ENCODE measurements at regions not wholly inside any gene's neighbourhood (a gene's known extent, or its start where the extent isn't known, plus 50 kb on each side); places are given as distances from the start of the nearest gene placed in this dataset.
"Not testable (repeated sequence)": the region's sequence is repeated elsewhere in the genome, so short reads cannot be mapped to it uniquely, and the experiment has no call there.

- Mint-ChIP-seq H3K27ac (no peak overlapping the region), H3K4me3 (no peak overlapping the region), H3K36me3 (no peaks in the 10 kb centered on the region), H3K27me3 (no peaks in the 10 kb centered on the region), H3K9me3 (no peaks in the 10 kb centered on the region), H3K4me1 (ENCODE audit: low read depth in 2 of 2) (no peaks in the 10 kb centered on the region)
- DNase-seq (ENCODE audit: low spot score) (no peak), ATAC-seq (no peak)
Observed at GRCh38 chr18:75966431-75966830, 528.6 kb downstream of the ZNF516 start.

GRCh38 chr18:75962036-75962572, 532.9 kb downstream of the ZNF516 start:
- no peak overlapping the region for H3K4me3 Mint-ChIP-seq
- no peaks in the 10 kb centered on the region for H3K4me1 Mint-ChIP-seq (ENCODE audit: low read depth in 2 of 2)
- ATAC-seq: no peak
- peaks cover 0 to 5% of the 10 kb centered on the region in 2 donors for H3K27me3 Mint-ChIP-seq
- H3K9me3 Mint-ChIP-seq: no peaks in the 10 kb centered on the region
- H3K36me3 Mint-ChIP-seq: no peaks in the 10 kb centered on the region
- DNase-seq (ENCODE audit: low spot score): no peak
- no peak overlapping the region for H3K27ac Mint-ChIP-seq

- not testable (repeated sequence) for H3K4me3 Mint-ChIP-seq; ATAC-seq; DNase-seq (ENCODE audit: low spot score); H3K9me3 Mint-ChIP-seq; H3K27me3 Mint-ChIP-seq; H3K36me3 Mint-ChIP-seq; H3K4me1 Mint-ChIP-seq (ENCODE audit: low read depth in 2 of 2); H3K27ac Mint-ChIP-seq
Observed at GRCh38 chr18:75960356-75960755, 532.9 kb upstream of the SMIM21 start.

- DNase-seq (ENCODE audit: low spot score) (no peak), ATAC-seq (no peak)
- Mint-ChIP-seq H3K27me3 (peaks cover 0 to 11% of the 10 kb centered on the region in 2 donors), H3K4me1 (ENCODE audit: low read depth in 2 of 2) (no peaks in the 10 kb centered on the region), H3K9me3 (no peaks in the 10 kb centered on the region), H3K36me3 (no peaks in the 10 kb centered on the region), H3K4me3 (no peak overlapping the region), H3K27ac (no peak overlapping the region)
Observed at GRCh38 chr18:75959150-75959549, 531.6 kb upstream of the SMIM21 start.

- no peaks in the 10 kb centered on the region for H3K36me3 Mint-ChIP-seq
- no peak overlapping the region for H3K27ac Mint-ChIP-seq
- peaks cover 0 to 11% of the 10 kb centered on the region in 2 donors for H3K27me3 Mint-ChIP-seq
- ATAC-seq (no peak), DNase-seq (ENCODE audit: low spot score) (no peak)
- no peaks in the 10 kb centered on the region for H3K9me3 Mint-ChIP-seq
- no peaks in the 10 kb centered on the region for H3K4me1 Mint-ChIP-seq (ENCODE audit: low read depth in 2 of 2)
- H3K4me3 Mint-ChIP-seq: no peak overlapping the region
Observed at GRCh38 chr18:75958683-75959082, 531.2 kb upstream of the SMIM21 start.

GRCh38 chr18:75945265-75945933, 517.9 kb upstream of the SMIM21 start:
- Mint-ChIP-seq H3K27ac (no peak overlapping the region), H3K9me3 (peaks cover 7% of the 10 kb centered on the region), H3K27me3 (no peaks in the 10 kb centered on the region), H3K4me3 (no peak overlapping the region), H3K4me1 (ENCODE audit: low read depth in 2 of 2) (no peaks in the 10 kb centered on the region), H3K36me3 (no peaks in the 10 kb centered on the region)
- DNase-seq (ENCODE audit: low spot score): no peak
- ATAC-seq: no peak

- H3K27ac Mint-ChIP-seq: no peak overlapping the region
- DNase-seq (ENCODE audit: low spot score) (no peak), ATAC-seq (no peak)
- no peaks in the 10 kb centered on the region for H3K4me1 Mint-ChIP-seq (ENCODE audit: low read depth in 2 of 2)
- no peaks in the 10 kb centered on the region for H3K36me3 Mint-ChIP-seq
- no peak overlapping the region for H3K4me3 Mint-ChIP-seq
- peaks cover 9% of the 10 kb centered on the region for H3K9me3 Mint-ChIP-seq
- H3K27me3 Mint-ChIP-seq: peaks cover 0 to 2% of the 10 kb centered on the region in 2 donors
Observed at GRCh38 chr18:75937306-75937705, 509.8 kb upstream of the SMIM21 start.

- Mint-ChIP-seq H3K4me1 (ENCODE audit: low read depth in 2 of 2) (no peaks in the 10 kb centered on the region), H3K36me3 (no peaks in the 10 kb centered on the region), H3K4me3 (no peak overlapping the region), H3K27me3 (peaks cover 0 to 2% of the 10 kb centered on the region in 2 donors), H3K27ac (no peak overlapping the region), H3K9me3 (peaks cover 9% of the 10 kb centered on the region)
- ATAC-seq: no peak
- DNase-seq (ENCODE audit: low spot score): no peak
Observed at GRCh38 chr18:75936862-75937261, 509.4 kb upstream of the SMIM21 start.

- no peak for DNase-seq (ENCODE audit: low spot score)
- no peaks in the 10 kb centered on the region for H3K27me3 Mint-ChIP-seq
- ATAC-seq: no peak
- H3K4me1 Mint-ChIP-seq (ENCODE audit: low read depth in 2 of 2): no peaks in the 10 kb centered on the region
- no peaks in the 10 kb centered on the region for H3K36me3 Mint-ChIP-seq
- peaks cover 6% of the 10 kb centered on the region for H3K9me3 Mint-ChIP-seq
- no peak overlapping the region for H3K27ac Mint-ChIP-seq
- no peak overlapping the region for H3K4me3 Mint-ChIP-seq
Observed at GRCh38 chr18:75931079-75931478, 503.6 kb upstream of the SMIM21 start.

- Mint-ChIP-seq H3K27ac (no peak overlapping the region), H3K36me3 (no peaks in the 10 kb centered on the region), H3K4me3 (no peak overlapping the region), H3K27me3 (no peaks in the 10 kb centered on the region), H3K4me1 (ENCODE audit: low read depth in 2 of 2) (no peaks in the 10 kb centered on the region), H3K9me3 (no peaks in the 10 kb centered on the region)
- DNase-seq (ENCODE audit: low spot score) (no peak), ATAC-seq (no peak)
Observed at GRCh38 chr18:75928706-75929105, 501.2 kb upstream of the SMIM21 start.

GRCh38 chr18:75927791-75928190, 500.3 kb upstream of the SMIM21 start:
- H3K27ac Mint-ChIP-seq: no peak overlapping the region
- H3K36me3 Mint-ChIP-seq: no peaks in the 10 kb centered on the region
- ATAC-seq (no peak), DNase-seq (ENCODE audit: low spot score) (no peak)
- no peaks in the 10 kb centered on the region for H3K4me1 Mint-ChIP-seq (ENCODE audit: low read depth in 2 of 2)
- no peaks in the 10 kb centered on the region for H3K9me3 Mint-ChIP-seq
- H3K4me3 Mint-ChIP-seq: no peak overlapping the region
- H3K27me3 Mint-ChIP-seq: peaks cover 0 to 3% of the 10 kb centered on the region in 2 donors

- no peaks in the 10 kb centered on the region for H3K4me1 Mint-ChIP-seq (ENCODE audit: low read depth in 2 of 2)
- DNase-seq (ENCODE audit: low spot score): no peak
- no peak overlapping the region for H3K4me3 Mint-ChIP-seq
- no peak for ATAC-seq
- H3K36me3 Mint-ChIP-seq: no peaks in the 10 kb centered on the region
- H3K9me3 Mint-ChIP-seq: no peaks in the 10 kb centered on the region
- peaks cover 0 to 3% of the 10 kb centered on the region in 2 donors for H3K27me3 Mint-ChIP-seq
- H3K27ac Mint-ChIP-seq: no peak overlapping the region
Observed at GRCh38 chr18:75926811-75927210, 499.3 kb upstream of the SMIM21 start.

GRCh38 chr18:75923169-75923568, 495.7 kb upstream of the SMIM21 start:
- Mint-ChIP-seq H3K9me3 (no peaks in the 10 kb centered on the region), H3K27ac (no peak overlapping the region), H3K4me3 (no peak overlapping the region), H3K27me3 (peaks cover 0 to 6% of the 10 kb centered on the region in 2 donors), H3K36me3 (no peaks in the 10 kb centered on the region), H3K4me1 (ENCODE audit: low read depth in 2 of 2) (no peaks in the 10 kb centered on the region)
- no peak for ATAC-seq
- DNase-seq (ENCODE audit: low spot score): no peak

GRCh38 chr18:75916624-75916982, 489.1 kb upstream of the SMIM21 start:
- no peak overlapping the region for H3K4me3 Mint-ChIP-seq
- no peaks in the 10 kb centered on the region for H3K4me1 Mint-ChIP-seq (ENCODE audit: low read depth in 2 of 2)
- H3K9me3 Mint-ChIP-seq: no peaks in the 10 kb centered on the region
- peaks cover 15 to 23% of the 10 kb centered on the region in 2 donors for H3K27me3 Mint-ChIP-seq
- no peaks in the 10 kb centered on the region for H3K36me3 Mint-ChIP-seq
- ATAC-seq (no peak), DNase-seq (ENCODE audit: low spot score) (no peak)
- H3K27ac Mint-ChIP-seq: no peak overlapping the region
